Mucosa of descending colon (tissue), 3 donors: ENCODE measurements at regions not wholly inside any gene's neighbourhood (a gene's known extent, or its start where the extent isn't known, plus 50 kb on each side); places are given as distances from the start of the nearest gene placed in this dataset.

Experiments
- ATAC-seq: fragments of 200-7000 bp; cut with Tn5 transposase; one replicate; pipeline ENCODE4 v1.9.1; 2020; ENCODE audit warnings: mild to moderate bottlenecking, moderate library complexity
- DNase-seq, 3 donors: peaks; one replicate each; pipeline ENCODE4 v3.0.0-alpha.2; 2020
- H3K36me3 ChIP-seq: fragments of 200-600 bp; one replicate; pipeline ENCODE4 v1.8.0; 2021; ENCODE audit warnings: low read depth, mild to moderate bottlenecking
- H3K4me1 ChIP-seq: fragments of 200-600 bp; one replicate; pipeline ENCODE4 v1.8.0; 2021; ENCODE audit warnings: low read depth, mild to moderate bottlenecking
- H3K4me3 ChIP-seq: fragments of 200-600 bp; one replicate; pipeline ENCODE4 v1.8.0; 2021; ENCODE audit warnings: mild to moderate bottlenecking
- H3K9me3 ChIP-seq: fragments of 200-600 bp; one replicate; pipeline ENCODE4 v1.8.0; 2021; ENCODE audit warnings: mild to moderate bottlenecking
- intact Hi-C, 2 donors: fragments of 100-400 bp; cut with DNase I in 1 of 2; cut with micrococcal nuclease in 1 of 2; formaldehyde crosslinking; loops; one replicate each; pipeline versions ENCODE4 v1.11.0 to v1.11.1; 2022; cut with DNase I, micrococcal nuclease
- TF ChIP-seq, protein P1 (sequence below): fragments of 200-600 bp; IDR thresholded peaks from one replicate; pipeline ENCODE4 v1.8.0; 2022; ENCODE audit warnings: antibody characterized with exemption, mild to moderate bottlenecking
- donor health status: DM: no; HTN: no; CAD: no; lungs with moderate emphysema.
- donor health status: DM: no; HTN: no; CAD: no.
- donor health status: DM: no; HTN: yes; CAD: no.

DNA sequence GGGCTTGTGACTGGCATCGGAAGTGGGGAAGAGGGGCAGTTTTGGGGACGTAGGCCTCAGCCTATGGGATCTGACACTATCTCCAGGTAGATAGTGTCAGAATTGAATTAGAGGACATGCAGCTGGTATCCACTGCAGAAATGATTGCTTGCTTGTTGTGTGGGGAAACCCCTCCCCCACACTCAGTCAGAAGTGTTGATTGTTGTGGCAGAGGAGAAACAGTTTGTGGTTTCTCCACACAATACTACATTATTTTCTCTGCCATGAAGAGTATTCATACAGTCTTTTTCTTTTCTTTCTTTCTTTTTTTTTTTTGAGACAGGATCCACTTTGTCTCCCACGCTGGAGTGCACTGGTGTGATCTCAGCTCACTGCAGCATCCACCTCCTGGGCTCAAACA is 113.9 kb downstream of the ARRDC3 start:
- intact Hi-C loops, result no loop called here
- no peak for DNase-seq

DNA sequence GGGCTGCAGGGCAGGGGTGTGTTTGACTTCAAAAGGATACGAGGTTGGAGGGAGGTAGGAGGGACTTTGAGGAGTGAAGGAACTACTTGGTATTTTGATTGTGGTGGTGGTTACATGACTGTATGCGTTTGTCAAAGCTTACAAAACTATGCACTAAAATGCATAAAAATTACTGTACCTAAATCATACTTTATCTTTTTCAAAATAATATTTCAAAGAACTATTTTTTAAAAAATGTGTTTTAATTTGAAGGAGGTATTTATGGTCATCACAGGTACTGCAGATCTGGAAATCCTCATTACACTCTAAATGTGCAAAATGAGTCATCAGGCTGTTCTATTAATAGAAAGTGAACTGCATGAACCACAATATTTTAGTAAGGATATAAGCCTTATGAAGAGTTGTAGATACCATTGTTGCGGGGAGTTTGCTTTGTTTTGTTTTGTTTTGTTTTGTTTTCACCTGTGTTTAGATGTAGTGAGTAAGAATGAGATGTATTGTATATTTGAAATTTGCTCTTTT is 116.9 kb downstream of the ARRDC3 start:
- Histone ChIP-seq H3K4me1 (no peaks in the 10 kb centered on the region), H3K9me3 (no peaks in the 10 kb centered on the region), H3K36me3 (no peaks in the 10 kb centered on the region), H3K4me3 (no peak overlapping the region)
- TF ChIP-seq, protein P1, sequence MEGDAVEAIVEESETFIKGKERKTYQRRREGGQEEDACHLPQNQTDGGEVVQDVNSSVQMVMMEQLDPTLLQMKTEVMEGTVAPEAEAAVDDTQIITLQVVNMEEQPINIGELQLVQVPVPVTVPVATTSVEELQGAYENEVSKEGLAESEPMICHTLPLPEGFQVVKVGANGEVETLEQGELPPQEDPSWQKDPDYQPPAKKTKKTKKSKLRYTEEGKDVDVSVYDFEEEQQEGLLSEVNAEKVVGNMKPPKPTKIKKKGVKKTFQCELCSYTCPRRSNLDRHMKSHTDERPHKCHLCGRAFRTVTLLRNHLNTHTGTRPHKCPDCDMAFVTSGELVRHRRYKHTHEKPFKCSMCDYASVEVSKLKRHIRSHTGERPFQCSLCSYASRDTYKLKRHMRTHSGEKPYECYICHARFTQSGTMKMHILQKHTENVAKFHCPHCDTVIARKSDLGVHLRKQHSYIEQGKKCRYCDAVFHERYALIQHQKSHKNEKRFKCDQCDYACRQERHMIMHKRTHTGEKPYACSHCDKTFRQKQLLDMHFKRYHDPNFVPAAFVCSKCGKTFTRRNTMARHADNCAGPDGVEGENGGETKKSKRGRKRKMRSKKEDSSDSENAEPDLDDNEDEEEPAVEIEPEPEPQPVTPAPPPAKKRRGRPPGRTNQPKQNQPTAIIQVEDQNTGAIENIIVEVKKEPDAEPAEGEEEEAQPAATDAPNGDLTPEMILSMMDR, result no peak
- intact Hi-C loops, result no loop called here
- DNase-seq (no peak), ATAC-seq (no peak)

More for the DNA sequence above, 113.9 kb downstream of the ARRDC3 start:
- H3K9me3 ChIP-seq, result no peaks in the 10 kb centered on the region
- TF ChIP-seq, protein P1, result no peak
- no peak for ATAC-seq
- H3K4me1 ChIP-seq, result no peaks in the 10 kb centered on the region
- no peaks in the 10 kb centered on the region for H3K36me3 ChIP-seq
- H3K4me3 ChIP-seq, result no peak overlapping the region

DNA sequence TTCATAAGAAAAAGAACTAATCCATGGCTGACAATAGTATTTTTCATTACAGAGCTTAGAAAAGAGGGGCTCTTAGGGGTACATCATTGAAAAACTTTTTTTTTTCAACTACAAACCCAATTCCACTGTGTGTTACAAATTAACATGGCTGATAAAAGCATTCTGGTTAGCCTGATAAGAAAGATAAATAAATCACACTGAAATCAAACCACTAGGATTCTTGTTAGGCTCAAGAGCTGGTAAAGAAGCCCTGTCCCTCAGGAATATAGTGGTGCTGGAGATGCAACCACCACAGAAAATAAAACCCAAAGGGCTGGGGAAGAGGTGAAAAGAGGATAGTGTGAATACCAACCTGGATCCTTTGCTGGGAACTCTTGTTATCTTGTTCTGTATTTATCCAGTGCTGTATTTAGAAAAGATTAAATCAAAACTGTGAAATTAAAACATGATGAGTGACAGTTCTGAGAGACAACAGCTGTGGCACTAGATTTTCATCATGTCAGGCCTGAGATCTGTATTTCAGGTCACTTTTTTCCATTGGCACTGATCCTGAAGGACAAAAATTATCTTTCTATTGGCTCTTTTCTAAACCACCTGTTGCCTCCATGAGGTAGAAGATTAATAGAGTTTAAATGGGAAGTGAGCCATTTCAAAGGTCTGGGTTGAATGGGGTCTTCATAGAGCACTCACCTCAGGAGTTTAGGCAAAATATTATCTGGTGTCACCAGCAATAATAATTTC is 118.6 kb downstream of the ARRDC3 start:
- TF ChIP-seq, protein P1, result no peak
- Histone ChIP-seq H3K4me1 (no peaks in the 10 kb centered on the region), H3K36me3 (no peaks in the 10 kb centered on the region), H3K4me3 (no peak overlapping the region), H3K9me3 (no peaks in the 10 kb centered on the region)
- no peak for ATAC-seq
- DNase-seq, result no peak
- intact Hi-C loops, result no loop called here

DNA sequence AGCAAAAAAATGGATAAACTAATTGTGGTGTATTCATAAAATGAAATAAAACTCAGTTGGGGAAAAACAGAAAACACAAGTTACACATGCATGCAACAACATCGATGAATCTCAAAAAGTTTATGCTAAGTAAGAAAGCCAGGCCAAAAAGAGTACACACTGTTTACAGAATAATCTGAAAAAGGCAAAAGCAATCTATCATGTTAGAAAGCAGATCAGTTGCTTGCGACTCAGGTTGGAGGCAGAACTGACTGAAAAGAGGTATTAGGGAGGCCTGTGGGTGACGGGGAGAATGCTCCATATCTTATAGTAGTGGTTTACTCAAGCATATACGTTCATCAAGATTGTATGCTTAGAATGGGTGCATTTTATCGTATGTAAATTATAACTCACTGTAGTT is 119.2 kb downstream of the ARRDC3 start:
- H3K4me3 ChIP-seq, result no peak overlapping the region
- no peaks in the 10 kb centered on the region for H3K9me3 ChIP-seq
- no peaks in the 10 kb centered on the region for H3K4me1 ChIP-seq
- intact Hi-C loops, result no loop called here
- no peak for ATAC-seq
- no peak for DNase-seq
- TF ChIP-seq, protein P1, result no peak
- no peaks in the 10 kb centered on the region for H3K36me3 ChIP-seq

DNA sequence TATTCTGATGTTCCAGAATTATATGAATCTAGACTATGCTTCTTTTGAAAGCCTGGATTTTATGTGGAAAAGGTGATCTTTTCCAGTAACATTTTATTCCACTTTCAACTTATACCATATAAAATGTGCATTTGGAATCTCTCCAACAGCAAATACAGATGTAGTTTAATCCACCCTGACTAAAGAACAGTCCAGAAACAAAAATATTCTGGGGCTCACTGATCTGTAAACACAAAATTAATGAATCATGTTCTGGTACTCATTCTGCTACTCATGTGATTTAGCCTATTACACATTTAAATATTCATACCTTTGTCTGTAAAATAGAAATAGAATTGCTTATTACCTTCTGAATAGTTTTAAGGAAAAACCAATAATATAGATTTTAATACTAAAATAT is 125.8 kb downstream of the ARRDC3 start:
- TF ChIP-seq, protein P1, result no peak
- Histone ChIP-seq H3K36me3 (no peaks in the 10 kb centered on the region), H3K9me3 (no peaks in the 10 kb centered on the region), H3K4me1 (no peaks in the 10 kb centered on the region), H3K4me3 (no peak overlapping the region)
- intact Hi-C loops, result no loop called here
- DNase-seq (no peak), ATAC-seq (no peak)
